ENCODE measurements at regions not wholly inside any gene's neighbourhood (a gene's known extent, or its start where the extent isn't known, plus 50 kb on each side); places are given as distances from the start of the nearest gene placed in this dataset.

GRCh38 chr19:28301961-28302360, 911.0 kb downstream of the UQCRFS1 start:
- TF ChIP-seq CTCF (conservative IDR thresholded peaks at IDR 0.05): no peak
- TF ChIP-seq EZH2 (IDR thresholded peaks at IDR 0.05; ENCODE audit: low read depth): no peak

Data from PC-9 (cell line).